ENCODE measurements at regions not wholly inside any gene's neighbourhood (a gene's known extent, or its start where the extent isn't known, plus 50 kb on each side); places are given as distances from the start of the nearest gene placed in this dataset.
"Not testable (repeated sequence)": the region's sequence is repeated elsewhere in the genome, so short reads cannot be mapped to it uniquely, and the experiment has no call there.

DNA sequence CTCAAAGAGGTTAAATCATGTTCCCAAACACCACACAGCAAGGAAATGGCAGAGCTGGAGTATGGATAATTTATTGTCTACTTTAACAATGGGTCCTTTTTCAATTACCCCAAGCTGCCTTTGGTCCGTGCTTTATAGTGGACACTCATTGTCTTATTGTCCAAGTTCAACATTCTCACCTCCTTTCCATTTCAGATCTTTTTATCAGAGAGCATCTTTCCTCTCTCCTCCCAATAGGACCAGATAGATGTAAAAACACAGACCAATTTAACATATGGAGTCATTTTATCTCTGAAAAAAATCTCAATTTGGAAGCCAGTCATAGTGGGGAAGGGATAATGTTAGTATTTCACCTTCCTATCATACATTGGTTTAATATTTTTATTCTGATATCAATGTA lies 83.5 kb upstream of the WAC start:
- no peak for DNase-seq

DNA sequence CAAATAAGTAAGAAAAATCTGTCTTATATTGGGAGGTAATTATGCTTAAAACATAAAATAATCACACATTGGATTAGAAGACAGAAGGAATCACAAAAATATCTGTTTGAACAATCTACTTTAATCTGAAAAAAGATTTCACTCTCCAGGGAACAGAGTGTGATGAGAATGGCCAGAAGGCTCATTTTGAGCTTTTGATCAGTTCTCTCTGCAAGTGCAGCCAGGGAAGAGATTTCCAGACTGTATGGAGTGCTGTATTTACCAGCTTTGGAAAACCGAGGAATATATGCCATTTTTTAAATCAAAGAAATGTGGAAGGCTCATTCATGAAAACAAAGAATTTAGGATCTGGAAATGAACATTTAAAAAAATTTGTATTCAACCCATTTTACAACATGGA lies 83.0 kb upstream of the WAC start:
- no peak for DNase-seq

DNA sequence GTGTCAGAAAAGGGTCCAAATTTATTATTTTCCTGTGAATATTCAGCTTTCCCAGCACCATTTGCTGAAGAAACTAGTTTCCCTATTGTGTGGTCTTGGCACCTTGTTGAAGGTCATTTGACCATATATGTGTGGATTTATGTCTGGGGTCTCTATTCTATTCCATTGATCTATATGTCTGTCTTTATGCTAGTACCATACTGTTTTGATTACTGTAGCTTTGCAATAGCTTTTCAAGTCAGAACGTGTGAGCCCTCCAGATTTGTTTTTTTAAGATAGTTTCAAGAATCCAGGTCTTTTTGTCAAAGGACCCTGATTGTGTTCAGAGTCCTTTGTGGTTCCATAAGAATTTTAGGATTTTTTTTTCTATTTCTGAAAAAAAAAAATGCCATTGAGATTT lies 79.0 kb upstream of the WAC start:
- DNase-seq = no peak

DNA sequence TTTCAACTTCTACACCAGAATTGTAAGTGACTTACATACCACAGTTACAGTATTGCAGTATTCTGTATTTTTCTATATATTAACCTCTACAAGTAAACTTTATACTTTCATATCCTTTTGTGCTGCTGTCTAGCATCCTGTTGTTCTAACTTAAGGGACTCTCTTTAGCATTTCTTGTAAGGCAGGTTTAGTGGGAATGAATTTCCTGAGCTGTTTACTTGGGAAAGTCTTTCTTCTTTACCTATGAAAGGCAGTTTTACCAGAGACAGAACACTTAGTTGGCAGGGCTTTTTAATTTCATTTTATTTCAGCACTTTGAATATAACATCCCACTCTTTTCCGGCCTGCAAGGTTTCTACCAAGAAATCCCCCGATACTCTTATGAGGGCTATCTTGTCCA lies 75.8 kb upstream of the WAC start:
- no peak for DNase-seq

DNA sequence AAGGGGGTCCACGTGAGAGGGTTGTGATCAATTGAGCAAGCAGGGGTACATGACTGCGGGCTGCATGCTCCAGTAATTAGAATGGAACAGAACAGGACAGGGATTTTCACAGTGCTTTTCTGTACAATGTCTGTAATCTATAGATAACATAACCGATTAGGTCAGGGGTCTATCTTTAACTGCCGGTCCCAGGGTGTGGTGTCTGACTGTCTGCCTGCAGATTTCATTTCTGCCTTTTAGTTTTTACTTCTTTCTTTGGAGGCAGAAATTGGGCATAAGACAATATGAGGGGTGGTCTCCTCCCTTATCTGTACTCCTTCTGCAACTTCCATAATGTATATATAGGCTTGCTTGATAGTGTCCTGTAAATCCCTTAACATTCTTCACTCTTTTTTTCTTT lies 75.0 kb upstream of the WAC start:
- DNase-seq = not testable (repeated sequence)

DNA sequence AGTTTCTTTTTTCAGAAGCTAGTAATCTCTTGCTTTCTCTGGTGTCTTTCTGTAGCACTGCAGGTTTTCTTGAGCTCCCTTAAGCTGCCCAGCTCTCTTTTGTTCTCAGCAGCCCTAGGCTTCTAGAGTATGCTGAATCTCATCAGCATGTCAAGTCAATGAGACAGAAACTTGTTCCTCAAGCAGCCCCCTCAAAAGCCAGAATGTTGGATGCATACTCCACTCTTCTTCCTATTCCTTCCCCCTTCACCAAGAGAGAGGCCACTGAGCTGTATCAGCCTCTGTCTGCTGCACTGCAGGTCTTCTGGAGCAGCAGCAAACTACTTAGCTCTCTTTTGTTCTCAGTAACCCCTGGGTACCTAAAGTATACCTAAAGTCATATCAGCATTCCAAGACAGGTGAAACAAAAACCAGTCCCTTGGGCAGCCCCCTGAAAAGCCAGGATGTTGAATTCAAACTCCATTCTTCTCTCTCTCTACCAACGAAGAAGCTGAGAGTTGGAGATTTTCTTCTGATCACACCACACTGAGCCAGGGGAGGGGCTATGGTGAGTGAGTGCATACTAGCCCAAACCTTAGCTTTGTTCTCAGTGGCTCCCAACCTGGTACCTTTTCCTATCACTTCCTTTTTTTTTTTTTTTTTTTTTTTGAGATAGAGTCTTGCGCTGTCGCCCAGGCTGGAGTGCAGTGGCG lies 73.3 kb upstream of the WAC start:
- DNase-seq = no peak

DNA sequence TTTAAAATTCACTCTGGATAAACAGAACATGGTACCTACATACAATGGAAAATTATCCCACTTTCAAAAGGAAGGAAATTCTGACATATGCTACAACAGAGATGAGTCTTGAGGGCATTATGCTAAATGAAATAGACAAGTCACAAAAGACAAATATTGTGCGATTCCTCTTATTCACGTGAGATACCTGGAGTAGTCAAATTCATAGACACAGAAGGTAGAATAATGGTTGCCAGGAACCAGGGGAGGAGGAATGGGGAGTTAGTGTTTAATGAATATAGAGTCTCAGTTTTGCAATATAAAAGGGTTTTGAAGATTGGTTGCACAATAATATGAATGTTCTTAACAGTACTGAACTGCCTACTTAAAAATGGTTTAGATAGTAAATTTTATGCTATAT lies 69.8 kb upstream of the WAC start:
- DNase-seq = no peak

DNA sequence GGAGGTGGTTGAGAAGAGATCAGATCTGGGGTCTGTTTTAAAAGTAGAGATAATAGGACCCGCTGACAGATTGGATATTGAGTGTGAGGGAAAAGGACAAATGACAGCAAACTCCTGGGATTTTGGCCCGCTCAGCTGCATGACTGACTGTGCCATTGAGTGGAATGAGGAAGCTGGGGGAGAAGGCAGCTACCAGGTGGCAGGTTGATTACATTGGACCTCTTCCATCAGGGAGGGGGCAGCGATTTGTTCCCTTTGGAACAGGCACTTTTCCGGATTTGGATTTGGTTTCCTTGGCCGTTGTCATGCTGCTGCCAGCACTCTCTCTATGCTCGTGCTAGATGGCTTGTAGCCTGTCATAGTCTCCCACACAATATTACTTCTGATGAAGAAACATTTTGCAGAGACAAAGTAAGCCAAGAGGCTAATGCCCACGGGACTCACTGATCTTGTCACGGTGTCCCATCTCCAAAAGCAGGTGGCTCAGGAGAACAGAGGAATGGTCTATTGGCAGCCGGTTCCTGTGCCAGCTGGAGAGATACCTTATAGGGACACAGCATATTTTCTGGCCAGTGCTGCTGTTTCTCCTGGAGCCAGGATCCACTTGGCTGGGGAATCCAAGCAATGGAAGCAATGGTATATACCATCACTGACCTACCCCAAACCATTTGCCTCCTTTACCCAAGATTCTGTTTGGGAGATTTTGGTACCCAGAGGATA lies 69.1 kb upstream of the WAC start:
- DNase-seq = no peak

DNA sequence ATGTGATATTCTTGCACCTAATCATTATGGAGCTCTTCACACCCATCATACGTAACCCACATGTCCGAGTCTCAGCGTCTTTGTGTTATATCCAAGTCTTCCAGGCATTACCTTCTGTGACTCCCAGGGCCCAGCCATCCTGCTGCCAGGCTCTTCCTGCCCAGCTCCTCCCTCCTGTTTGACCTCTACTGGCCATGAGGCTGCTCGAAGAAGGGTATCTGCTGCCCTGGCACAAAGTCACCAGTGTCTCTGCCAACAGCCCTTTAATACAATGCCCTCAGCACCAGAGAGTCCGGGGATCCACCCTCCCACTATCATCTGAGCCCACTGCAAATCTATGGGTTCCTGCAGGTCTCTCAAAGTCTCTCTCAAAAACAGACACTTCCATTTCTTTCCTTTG lies 65.3 kb upstream of the WAC start:
- no peak for DNase-seq

DNA sequence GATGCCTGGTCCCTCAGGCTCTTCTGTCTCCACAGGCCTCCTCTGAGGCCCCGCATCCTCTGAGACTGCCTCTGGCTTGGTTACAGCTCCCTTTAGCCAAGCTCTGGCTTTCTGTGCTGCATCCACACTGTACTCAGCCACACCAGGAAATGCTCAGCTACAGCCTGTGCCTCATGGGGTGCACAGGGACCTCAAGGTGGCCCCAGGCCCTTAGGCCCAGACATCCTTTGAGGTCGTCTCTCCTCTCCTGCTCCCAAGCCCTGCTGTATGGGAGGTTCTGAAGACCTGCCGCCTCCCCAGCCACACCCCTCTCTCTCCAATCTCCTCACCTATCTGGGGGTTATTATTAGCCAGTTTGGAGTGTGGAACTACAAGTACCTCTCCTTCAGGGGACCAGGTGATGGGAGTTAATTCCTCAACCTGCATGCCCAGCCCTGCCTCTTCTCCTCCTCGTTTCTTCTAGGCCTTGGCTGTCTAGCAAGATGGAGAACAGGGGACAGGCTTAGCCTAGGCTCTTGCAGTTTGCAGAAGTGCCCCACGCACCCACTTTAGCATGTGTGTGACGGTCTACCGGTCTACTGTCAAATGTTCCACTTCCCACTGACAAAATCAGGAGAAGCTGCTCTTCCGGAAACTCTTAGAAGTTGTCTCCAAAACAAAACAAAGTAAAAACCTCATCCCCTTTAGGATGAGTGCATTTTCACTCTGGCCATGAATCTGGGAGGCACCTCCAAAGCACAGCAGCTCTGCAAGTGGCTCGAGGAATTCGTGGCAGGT lies 64.0 kb upstream of the WAC start:
- no peak for DNase-seq

DNA sequence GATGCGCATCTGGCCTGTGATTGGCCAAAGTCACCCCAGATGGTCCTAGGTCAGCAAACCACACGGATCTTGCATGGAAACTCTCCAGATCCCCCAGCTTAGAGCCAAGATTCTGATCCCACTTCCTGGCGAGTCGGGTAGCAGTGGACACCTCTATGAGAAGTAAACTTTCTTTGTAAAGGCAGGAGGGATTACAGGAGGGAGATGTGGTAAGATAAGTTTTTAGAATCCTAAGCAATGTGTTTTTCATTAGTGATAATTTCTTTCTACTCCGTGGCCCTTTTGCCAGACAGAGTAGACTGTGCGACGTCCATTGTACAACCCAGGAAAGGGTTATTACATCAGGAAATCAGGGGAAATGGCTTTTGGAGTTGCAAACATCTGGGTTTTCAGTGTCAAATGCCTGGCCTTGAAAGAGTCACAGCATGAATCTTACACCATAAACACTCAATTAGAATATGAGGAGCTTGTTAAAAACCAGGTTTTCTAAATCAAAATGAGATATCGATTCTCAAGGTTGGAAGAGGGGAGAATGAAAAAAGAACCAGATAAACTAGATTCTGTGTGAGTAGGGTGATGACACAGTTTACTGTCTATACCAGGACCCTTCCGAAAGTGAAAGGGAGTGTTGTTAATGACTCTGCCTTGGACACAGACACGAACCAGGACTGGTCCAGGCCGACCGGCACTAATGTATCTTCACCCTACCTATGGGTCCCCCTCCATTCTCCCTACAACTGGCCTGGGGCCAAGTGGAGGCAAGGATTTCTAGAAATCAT lies 61.9 kb upstream of the WAC start:
- peak; percentile 4 for DNase-seq

DNA sequence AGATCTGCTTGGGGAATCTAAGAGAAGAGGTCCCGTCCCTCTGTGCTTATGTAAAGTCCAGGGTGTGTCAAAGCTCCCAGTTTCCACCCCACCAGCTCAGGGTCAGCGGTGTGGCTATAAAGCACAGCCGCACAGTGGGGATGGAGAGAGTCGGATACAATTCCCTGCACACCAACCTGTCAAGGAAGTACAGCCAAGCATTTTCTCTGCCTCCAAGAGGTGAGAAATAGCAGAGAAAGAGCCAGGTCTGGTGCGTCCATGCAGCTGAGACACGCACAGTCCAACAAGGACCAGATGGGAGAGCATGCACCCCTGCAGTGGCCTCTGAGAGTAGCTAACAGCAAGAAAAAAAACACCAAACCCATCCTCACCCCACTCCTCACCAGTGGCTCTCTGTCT lies 61.3 kb upstream of the WAC start:
- DNase-seq = no peak

DNA sequence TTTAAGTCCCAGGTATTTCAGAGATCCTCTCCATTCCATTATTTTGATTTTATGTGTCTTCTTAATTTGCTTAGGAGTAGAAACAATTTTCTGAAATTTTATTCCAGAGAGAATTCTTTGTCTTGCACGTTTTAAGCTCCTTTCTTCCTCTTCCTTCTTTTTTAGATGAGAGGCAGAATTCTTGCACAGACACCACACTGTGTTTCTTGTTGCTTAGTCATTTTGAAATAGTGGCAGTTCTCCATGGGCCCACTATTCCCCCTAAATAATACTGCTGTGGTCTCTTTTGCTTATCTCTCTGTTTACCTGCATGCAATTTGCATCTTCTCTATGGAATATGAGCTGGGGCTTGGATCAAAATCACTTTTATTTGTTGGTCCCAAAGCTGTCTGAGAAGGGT lies 54.3 kb upstream of the WAC start:
- DNase-seq = no peak

DNA sequence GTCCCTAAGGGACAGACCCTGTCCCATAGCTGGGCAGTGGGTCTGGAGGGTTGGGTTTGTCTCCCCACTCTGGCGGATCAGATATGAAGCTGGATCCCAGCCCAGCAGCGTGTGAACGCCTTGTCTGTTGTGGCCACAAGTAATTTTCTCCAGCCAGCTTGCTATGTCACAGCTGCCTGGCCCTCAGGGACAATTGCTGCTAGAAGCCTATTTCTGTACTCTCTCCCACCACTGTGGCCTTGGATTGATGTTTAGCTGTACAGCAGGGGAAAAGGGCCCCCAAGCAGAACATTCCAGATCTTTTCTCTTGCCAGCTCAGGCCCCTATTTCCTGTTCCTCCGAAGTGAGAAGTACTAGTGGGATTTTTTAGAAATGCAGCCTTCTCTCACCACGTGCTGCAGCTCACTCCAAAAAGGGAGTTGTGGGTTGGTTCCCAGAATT lies 53.5 kb upstream of the WAC start:
- no peak for DNase-seq

DNA sequence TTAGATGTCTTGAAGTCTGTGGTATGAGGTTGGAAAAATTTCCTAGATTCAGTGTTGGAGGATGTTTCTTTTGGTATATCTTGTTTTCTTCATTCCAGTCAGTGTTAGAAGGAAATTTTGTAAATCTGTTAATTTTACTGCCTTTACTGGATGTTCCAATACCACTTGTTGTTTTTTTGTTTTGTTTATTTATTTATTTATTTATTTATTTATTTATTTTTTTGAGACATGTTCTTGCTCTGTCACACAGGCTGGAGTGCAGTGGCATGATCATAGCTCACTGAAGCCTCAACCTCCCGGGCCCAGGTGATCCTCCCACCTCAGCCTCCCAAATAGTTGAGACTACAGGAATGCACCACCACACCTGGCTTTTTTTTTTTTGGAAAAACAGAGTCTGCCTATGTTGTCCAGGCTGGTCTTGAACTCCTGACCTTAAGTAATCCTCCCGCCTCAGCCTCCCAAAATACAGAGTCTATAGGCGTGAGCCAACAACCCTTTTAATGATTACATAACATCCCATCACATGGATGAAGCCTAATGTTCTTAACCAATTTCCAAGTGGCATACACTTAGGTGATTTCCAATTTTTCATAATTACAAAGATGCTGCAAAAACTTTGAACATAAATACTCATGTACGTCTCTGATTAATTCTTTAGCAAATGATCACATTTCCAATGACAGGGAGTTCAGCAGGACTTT lies 52.8 kb upstream of the WAC start:
- DNase-seq = no peak

DNA sequence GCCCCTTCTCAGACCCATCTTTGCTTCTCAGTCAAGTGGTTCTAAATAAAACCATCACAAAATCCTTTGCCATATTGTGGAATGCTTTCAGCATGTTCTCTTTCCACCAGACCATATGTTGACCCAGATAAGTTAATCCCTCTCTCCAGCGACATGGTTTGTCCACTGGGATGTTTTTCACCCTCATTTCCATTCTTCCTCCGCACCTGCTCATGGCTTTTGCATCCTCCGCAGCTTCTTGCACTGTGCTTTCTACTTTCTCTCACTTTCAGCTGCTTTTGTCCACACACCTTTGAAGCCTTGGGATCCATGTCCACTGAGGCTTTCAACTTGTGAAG lies 52.3 kb upstream of the WAC start:
- no peak for DNase-seq

DNA sequence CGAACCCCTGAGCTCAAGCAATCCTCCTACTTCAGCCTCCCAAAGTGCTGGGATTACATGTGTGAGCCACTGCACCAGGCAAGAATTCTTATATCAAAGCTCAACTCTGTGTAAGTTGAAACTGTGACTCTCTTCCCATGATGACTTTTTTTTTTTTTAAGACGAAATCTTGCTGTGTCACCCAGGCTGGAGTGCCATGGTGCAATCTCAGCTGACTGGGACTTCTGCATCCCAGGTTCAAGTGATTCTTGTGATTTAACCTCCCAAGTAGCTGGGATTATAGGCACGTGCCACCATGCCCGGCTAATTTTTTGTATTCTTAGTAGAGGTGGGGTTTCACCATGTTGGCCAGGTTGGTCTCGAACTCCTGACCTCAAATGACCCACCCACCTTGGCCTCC lies 51.6 kb upstream of the WAC start:
- not testable (repeated sequence) for DNase-seq

DNA sequence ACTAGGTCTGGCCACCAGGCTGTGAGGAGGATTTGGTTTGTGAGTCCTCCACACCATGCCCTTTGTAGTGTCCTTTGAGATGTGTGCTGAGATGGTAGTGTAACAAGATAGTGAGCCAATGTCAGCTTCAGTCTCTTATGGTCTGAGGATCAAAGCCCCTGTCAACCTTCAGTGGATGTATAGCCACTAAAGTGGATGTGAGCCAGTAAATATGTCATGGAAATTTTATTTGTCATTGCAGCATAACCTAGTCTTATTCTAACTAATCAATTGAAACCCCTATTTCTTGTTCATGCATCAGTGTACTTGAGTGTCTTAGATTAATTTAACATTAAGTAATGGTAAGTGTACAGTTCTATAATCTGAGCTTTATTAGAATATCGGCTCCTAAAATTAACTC lies 51.0 kb upstream of the WAC start:
- DNase-seq = no peak

Measured in dermis blood vessel endothelial cell (primary cell).